HCT116 (cell line): ENCODE measurements at regions not wholly inside any gene's neighbourhood (a gene's known extent, or its start where the extent isn't known, plus 50 kb on each side); places are given as distances from the start of the nearest gene placed in this dataset.

Experiments used
- ATAC-seq: fragments of 200-7000 bp; cut with Tn5 transposase; 2 replicates; pipeline ENCODE4 v1.9.1; 2020; ENCODE audit warnings: mild to moderate bottlenecking, moderate library complexity
- BruUV-seq: library from RNA; stranded (reverse); fragments of 400-500 nt; replicated peaks from 2 replicates; lab custom pipeline; 2021; lab: Mats Ljungman, UMichigan
- CTCF ChIA-PET: fragments of 300-600 bp; sonication (Branson Sonifier 250); formaldehyde crosslinking; loops from one replicate; lab custom pipeline; 2021; ENCODE audit warnings: antibody characterized with exemption; lab: Charles Lee
- POLR2A ChIA-PET: fragments of 300-600, 350-600 bp; sonication (Branson Sonifier 250); formaldehyde crosslinking; loops from one replicate; lab custom pipeline; 2021; ENCODE audit warnings: antibody characterized with exemption; lab: Charles Lee
- RAD21 ChIA-PET, 2 experiments: fragments of 300-600 bp; sonication (Branson Sonifier 250); formaldehyde crosslinking; loops; one replicate each; lab custom pipeline; 2023; ENCODE audit warnings: low total read pairs in 2 of 2; ENCODE audit not compliant: uncharacterized antibody in 2 of 2, unreplicated experiment in 2 of 2, low non-redundant PET in 1 of 2; lab: Charles Lee
- DNase-seq: peaks from one replicate; pipeline ENCODE4 v3.0.0-alpha.2; 2010; ENCODE audit warnings: low read depth, low spot score
- H2AFZ ChIP-seq: fragments of 200-600 bp; shearing (Covaris generic), sonication (generic); 2 replicates; pipeline ENCODE4 v1.6.1; 2017; ENCODE audit warnings: low read depth, mixed run types, mixed read lengths, antibody characterized with exemption, low read length; ENCODE audit not compliant: poor library complexity, severe bottlenecking
- H3K27ac ChIP-seq: 2 replicates; pipeline ENCODE4 v1.5.1; 2012; ENCODE audit warnings: low read depth, low read length
- H3K27me3 ChIP-seq: fragments of 200-600 bp; sonication (generic); 2 replicates; pipeline ENCODE4 v1.6.1; 2016; ENCODE audit warnings: mixed run types, low read length, mixed read lengths; ENCODE audit not compliant: insufficient read depth
- H3K36me3 ChIP-seq, 2 experiments: fragments of 200-500 bp in 1 of 2; fragments of 200-600 bp in 1 of 2; sonication (Bioruptor generic) in 1 of 2; sonication (generic) in 1 of 2; 2 replicates each; pipeline versions ENCODE4 v1.5.1 to v1.6.1; 2014 to 2016; ENCODE audit warnings: low read length in 2 of 2, inconsistent platforms in 1 of 2, mixed read lengths in 1 of 2, mixed run types in 1 of 2; ENCODE audit not compliant: insufficient read depth in 2 of 2, control insufficient read depth in 1 of 2
- H3K4me1 ChIP-seq, 2 experiments: fragments of 200-600 bp in 1 of 2; sonication (generic) in 1 of 2; 2 replicates each; pipeline versions ENCODE4 v1.5.1 to v1.6.1; 2012 to 2017; ENCODE audit warnings: low read length in 2 of 2, inconsistent platforms in 1 of 2, mild to moderate bottlenecking in 1 of 2, mixed read lengths in 1 of 2, mixed run types in 1 of 2, moderate library complexity in 1 of 2; ENCODE audit not compliant: insufficient read depth in 2 of 2, control insufficient read depth in 1 of 2
- H3K4me2 ChIP-seq: fragments of 200-600 bp; sonication (generic); 2 replicates; pipeline ENCODE4 v1.6.1; 2017; ENCODE audit warnings: mixed run types, low read length, mixed read lengths
- H3K4me3 ChIP-seq, 2 experiments: fragments of 200-600 bp in 1 of 2; sonication (generic) in 1 of 2; replicated peaks in 1 of 2; 2 replicates each; pipeline ENCODE4 v1.5.1; 2011 to 2016; ENCODE audit warnings: low read length in 2 of 2, control low read depth in 1 of 2, low read depth in 1 of 2, mild to moderate bottlenecking in 1 of 2, mixed read lengths in 1 of 2, mixed run types in 1 of 2
- H3K79me2 ChIP-seq: fragments of 200-600 bp; sonication (generic); 2 replicates; pipeline ENCODE4 v1.6.1; 2017; ENCODE audit warnings: mild to moderate bottlenecking, mixed run types, low read length, moderate library complexity, mixed read lengths; ENCODE audit not compliant: insufficient read depth
- H3K9ac ChIP-seq: fragments of 200-600 bp; sonication (generic); 2 replicates; pipeline ENCODE4 v1.6.1; 2016; ENCODE audit warnings: low read length, mixed read lengths
- H3K9me2 ChIP-seq: fragments of 200-600 bp; sonication (generic), shearing (Covaris generic); 2 replicates; pipeline ENCODE4 v1.6.1; 2017; ENCODE audit warnings: mixed run types, mild to moderate bottlenecking, moderate library complexity; ENCODE audit not compliant: insufficient read depth
- H3K9me3 ChIP-seq, 2 experiments: fragments of 200-500 bp in 1 of 2; fragments of 200-600 bp in 1 of 2; sonication (Bioruptor generic) in 1 of 2; sonication (generic) in 1 of 2; 2 replicates each; pipeline ENCODE4 v1.6.1; 2014 to 2017; ENCODE audit warnings: low read length in 2 of 2, mixed read lengths in 2 of 2, inconsistent platforms in 1 of 2, low read depth in 1 of 2, mild to moderate bottlenecking in 1 of 2, mixed run types in 1 of 2, moderate library complexity in 1 of 2; ENCODE audit not compliant: control insufficient read depth in 1 of 2, insufficient read depth in 1 of 2
- H4K20me1 ChIP-seq: fragments of 200-600 bp; sonication (generic), shearing (Covaris generic); 2 replicates; pipeline ENCODE4 v1.6.1; 2017; ENCODE audit warnings: mixed run types, mild to moderate bottlenecking, moderate library complexity; ENCODE audit not compliant: insufficient read depth
- CBX3 ChIP-seq: IDR thresholded peaks from 2 replicates; pipeline ENCODE4 v1.6.1; 2012; ENCODE audit warnings: low read depth
- CEBPB ChIP-seq: IDR thresholded peaks from 2 replicates; pipeline ENCODE4 v1.6.1; 2012; ENCODE audit warnings: low read depth
- ELF1 ChIP-seq: IDR thresholded peaks from 2 replicates; pipeline ENCODE4 v1.6.1; 2012; ENCODE audit warnings: low read depth, borderline replicate concordance
- POLR2A ChIP-seq: IDR thresholded peaks from 2 replicates; pipeline ENCODE4 v1.7.0; 2011; ENCODE audit warnings: borderline replicate concordance; ENCODE audit not compliant: insufficient read depth, insufficient read length; ENCODE audit errors: extremely low read depth
- RAD21 ChIP-seq: IDR thresholded peaks from 2 replicates; pipeline ENCODE4 v1.6.1; 2012; ENCODE audit warnings: low read depth, mild to moderate bottlenecking
- SIN3A ChIP-seq: IDR thresholded peaks from 2 replicates; pipeline ENCODE4 v1.6.1; 2012; ENCODE audit warnings: low read depth
- SP1 ChIP-seq: IDR thresholded peaks from 2 replicates; pipeline ENCODE4 v1.6.1; 2012; ENCODE audit warnings: low read depth
- YY1 ChIP-seq: IDR thresholded peaks from 2 replicates; pipeline ENCODE4 v1.6.1; 2011; ENCODE audit warnings: low read length, low read depth, moderate library complexity, mild to moderate bottlenecking; ENCODE audit not compliant: insufficient replicate concordance; ENCODE audit errors: extremely low read depth
- ZFX ChIP-seq: fragments of 450-650 bp; IDR thresholded peaks from 2 replicates; pipeline ENCODE4 v1.6.1; 2017
- ZNF274 ChIP-seq: fragments of 200-500 bp; sonication (Bioruptor generic); IDR thresholded peaks from 2 replicates; pipeline ENCODE4 v1.6.1; 2014; ENCODE audit warnings: mild to moderate bottlenecking, low read depth, low read length, inconsistent platforms
- intact Hi-C: fragments of 100-400 bp; cut with micrococcal nuclease; formaldehyde crosslinking; loops from 2 replicates; pipeline ENCODE4 v1.10.0; 2022
- TF ChIP-seq, protein P1 (sequence below), 3 experiments: fragments of 200-600 bp in 1 of 3; sonication (generic) in 1 of 3; IDR thresholded peaks in 2 of 3; conservative IDR thresholded peaks in 1 of 3; 2 replicates each; pipeline ENCODE4 v1.5.1; 2012 to 2017; ENCODE audit warnings: low read depth in 2 of 3, low read length in 2 of 3, antibody characterized with exemption in 1 of 3, borderline replicate concordance in 1 of 3, control low read depth in 1 of 3, mild to moderate bottlenecking in 1 of 3, mixed read lengths in 1 of 3, mixed run types in 1 of 3, moderate library complexity in 1 of 3; ENCODE audit not compliant: insufficient read depth in 1 of 3
- TF ChIP-seq, protein P2 (sequence below): IDR thresholded peaks from 2 replicates; pipeline ENCODE4 v1.6.1; 2012
- TF ChIP-seq, protein P3 (sequence below): IDR thresholded peaks from 2 replicates; pipeline ENCODE4 v1.6.1; 2012
- TF ChIP-seq, protein P4 (sequence below): IDR thresholded peaks from 2 replicates; pipeline ENCODE4 v1.6.1; 2012; ENCODE audit warnings: low read depth

DNA sequence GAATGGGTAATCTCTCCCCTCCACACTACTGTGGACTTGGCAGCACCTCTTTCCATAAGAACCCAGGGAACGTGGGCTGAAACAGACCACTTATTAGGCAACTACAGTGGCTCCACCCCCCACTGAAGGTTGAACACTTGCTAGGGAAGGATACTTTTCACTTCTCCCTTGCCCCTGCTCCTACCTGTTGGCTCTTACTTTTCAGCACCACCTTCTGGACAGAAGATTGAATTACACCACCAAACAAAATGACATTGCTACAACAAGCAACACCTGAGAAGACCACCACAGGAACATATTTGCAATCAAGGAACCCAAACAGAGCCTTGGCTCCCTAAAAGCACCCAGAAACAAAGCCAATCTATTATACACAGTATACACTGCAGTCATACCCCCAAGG lies 132.1 kb upstream of the CXCL13 start:
- ATAC-seq (peak; percentile 84), DNase-seq (peak; percentile 39)
- Histone ChIP-seq H3K4me3 (no peak overlapping the region), H4K20me1 (no peaks in the 10 kb centered on the region), H3K27me3 (peaks cover 22% of the 10 kb centered on the region; the same call in 1 of the 2 replicates), H3K27ac (no peak overlapping the region), H3K9me3 (no peaks in the 10 kb centered on the region), H3K9ac (no peak overlapping the region), H3K79me2 (no peaks in the 10 kb centered on the region), H2AFZ (no peak overlapping the region), H3K4me1 (no peaks in the 10 kb centered on the region), H3K9me2 (no peaks in the 10 kb centered on the region), H3K36me3 (no peaks in the 10 kb centered on the region), H3K4me2 (no peak overlapping the region)
- BruUV-seq = no TSS peak
- CTCF ChIA-PET = interaction anchor here (1.0 to 2.7 kb wide), 3 partner anchors 9 to 128 kb away, joined by 3 to 11 read pairs (median 5); no protein-coding TSS in a partner anchor
- intact Hi-C loops = loop anchor here (1.0 kb wide), 1 partner anchor 88 kb away; no protein-coding TSS in a partner anchor
- TF ChIP-seq RAD21 (peak; percentile 46), SP1 (no peak), YY1 (no peak)
- TF ChIP-seq, protein P1, sequence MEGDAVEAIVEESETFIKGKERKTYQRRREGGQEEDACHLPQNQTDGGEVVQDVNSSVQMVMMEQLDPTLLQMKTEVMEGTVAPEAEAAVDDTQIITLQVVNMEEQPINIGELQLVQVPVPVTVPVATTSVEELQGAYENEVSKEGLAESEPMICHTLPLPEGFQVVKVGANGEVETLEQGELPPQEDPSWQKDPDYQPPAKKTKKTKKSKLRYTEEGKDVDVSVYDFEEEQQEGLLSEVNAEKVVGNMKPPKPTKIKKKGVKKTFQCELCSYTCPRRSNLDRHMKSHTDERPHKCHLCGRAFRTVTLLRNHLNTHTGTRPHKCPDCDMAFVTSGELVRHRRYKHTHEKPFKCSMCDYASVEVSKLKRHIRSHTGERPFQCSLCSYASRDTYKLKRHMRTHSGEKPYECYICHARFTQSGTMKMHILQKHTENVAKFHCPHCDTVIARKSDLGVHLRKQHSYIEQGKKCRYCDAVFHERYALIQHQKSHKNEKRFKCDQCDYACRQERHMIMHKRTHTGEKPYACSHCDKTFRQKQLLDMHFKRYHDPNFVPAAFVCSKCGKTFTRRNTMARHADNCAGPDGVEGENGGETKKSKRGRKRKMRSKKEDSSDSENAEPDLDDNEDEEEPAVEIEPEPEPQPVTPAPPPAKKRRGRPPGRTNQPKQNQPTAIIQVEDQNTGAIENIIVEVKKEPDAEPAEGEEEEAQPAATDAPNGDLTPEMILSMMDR (IDR thresholded peaks at IDR 0.05 in 2 of 3, conservative IDR thresholded peaks at IDR 0.05 in 1 of 3; ENCODE audit: borderline replicate concordance in 1 of 3, insufficient read depth in 1 of 3, low read depth in 2 of 3, low read length in 2 of 3) = peak; percentile 30 to 68 (median 56); a peak in 5 of 6 replicates
- RAD21 ChIA-PET = no interaction called here
- POLR2A ChIA-PET = no interaction called here

DNA sequence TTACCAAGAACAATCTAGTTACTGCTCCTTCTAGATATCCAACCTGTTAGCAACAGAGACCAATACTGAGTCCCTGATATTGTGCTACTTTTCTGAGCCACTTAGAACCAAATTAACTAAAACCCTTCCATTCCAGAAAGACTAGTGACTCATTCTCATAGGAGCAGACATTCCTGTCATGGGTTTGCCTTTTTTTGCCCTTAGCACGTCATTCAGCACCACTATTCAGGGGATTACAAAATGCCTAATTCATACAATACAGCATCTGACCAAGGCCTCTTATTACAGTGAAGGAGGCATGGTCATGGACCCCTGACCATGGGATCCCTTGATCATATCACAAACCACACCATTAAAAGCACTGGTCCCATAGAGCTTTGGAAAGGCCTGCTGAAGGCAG lies 123.8 kb upstream of the CXCL13 start:
- ATAC-seq (no peak), DNase-seq (no peak)
- H3K27me3 ChIP-seq = peaks cover 36% of the 10 kb centered on the region
- H4K20me1 ChIP-seq = no peaks in the 10 kb centered on the region
- H3K4me2 ChIP-seq = no peak overlapping the region
- intact Hi-C loops = no loop called here
- no peaks in the 10 kb centered on the region for H3K4me1 ChIP-seq
- CTCF ChIA-PET = no interaction called here
- H3K9me3 ChIP-seq = no peaks in the 10 kb centered on the region
- no peaks in the 10 kb centered on the region for H3K79me2 ChIP-seq
- H2AFZ ChIP-seq = no peak overlapping the region
- H3K9ac ChIP-seq = no peak overlapping the region
- RAD21 ChIA-PET = no interaction called here
- H3K9me2 ChIP-seq = no peaks in the 10 kb centered on the region
- no peaks in the 10 kb centered on the region for H3K36me3 ChIP-seq
- H3K4me3 ChIP-seq = no peak overlapping the region
- no TSS peak for BruUV-seq
- POLR2A ChIA-PET = no interaction called here
- H3K27ac ChIP-seq = no peak overlapping the region
- TF ChIP-seq CBX3 (no peak), RAD21 (no peak), ZFX (no peak), SP1 (no peak), ELF1 (no peak), CEBPB (no peak), POLR2A (no peak), ZNF274 (no peak), SIN3A (no peak)
- TF ChIP-seq, protein P2, sequence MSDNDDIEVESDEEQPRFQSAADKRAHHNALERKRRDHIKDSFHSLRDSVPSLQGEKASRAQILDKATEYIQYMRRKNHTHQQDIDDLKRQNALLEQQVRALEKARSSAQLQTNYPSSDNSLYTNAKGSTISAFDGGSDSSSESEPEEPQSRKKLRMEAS = no peak
- TF ChIP-seq, protein P3, sequence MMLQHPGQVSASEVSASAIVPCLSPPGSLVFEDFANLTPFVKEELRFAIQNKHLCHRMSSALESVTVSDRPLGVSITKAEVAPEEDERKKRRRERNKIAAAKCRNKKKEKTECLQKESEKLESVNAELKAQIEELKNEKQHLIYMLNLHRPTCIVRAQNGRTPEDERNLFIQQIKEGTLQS = no peak
- TF ChIP-seq, protein P4, sequence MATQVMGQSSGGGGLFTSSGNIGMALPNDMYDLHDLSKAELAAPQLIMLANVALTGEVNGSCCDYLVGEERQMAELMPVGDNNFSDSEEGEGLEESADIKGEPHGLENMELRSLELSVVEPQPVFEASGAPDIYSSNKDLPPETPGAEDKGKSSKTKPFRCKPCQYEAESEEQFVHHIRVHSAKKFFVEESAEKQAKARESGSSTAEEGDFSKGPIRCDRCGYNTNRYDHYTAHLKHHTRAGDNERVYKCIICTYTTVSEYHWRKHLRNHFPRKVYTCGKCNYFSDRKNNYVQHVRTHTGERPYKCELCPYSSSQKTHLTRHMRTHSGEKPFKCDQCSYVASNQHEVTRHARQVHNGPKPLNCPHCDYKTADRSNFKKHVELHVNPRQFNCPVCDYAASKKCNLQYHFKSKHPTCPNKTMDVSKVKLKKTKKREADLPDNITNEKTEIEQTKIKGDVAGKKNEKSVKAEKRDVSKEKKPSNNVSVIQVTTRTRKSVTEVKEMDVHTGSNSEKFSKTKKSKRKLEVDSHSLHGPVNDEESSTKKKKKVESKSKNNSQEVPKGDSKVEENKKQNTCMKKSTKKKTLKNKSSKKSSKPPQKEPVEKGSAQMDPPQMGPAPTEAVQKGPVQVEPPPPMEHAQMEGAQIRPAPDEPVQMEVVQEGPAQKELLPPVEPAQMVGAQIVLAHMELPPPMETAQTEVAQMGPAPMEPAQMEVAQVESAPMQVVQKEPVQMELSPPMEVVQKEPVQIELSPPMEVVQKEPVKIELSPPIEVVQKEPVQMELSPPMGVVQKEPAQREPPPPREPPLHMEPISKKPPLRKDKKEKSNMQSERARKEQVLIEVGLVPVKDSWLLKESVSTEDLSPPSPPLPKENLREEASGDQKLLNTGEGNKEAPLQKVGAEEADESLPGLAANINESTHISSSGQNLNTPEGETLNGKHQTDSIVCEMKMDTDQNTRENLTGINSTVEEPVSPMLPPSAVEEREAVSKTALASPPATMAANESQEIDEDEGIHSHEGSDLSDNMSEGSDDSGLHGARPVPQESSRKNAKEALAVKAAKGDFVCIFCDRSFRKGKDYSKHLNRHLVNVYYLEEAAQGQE = no peak
